HEK293T (cell line): ENCODE measurements at regions not wholly inside any gene's neighbourhood (a gene's known extent, or its start where the extent isn't known, plus 50 kb on each side); places are given as distances from the start of the nearest gene placed in this dataset.

Experiments
- CTCF ChIA-PET: fragments of 350-600 bp; formaldehyde crosslinking; extraction: SDS; loops from one replicate; lab custom pipeline; 2021; ENCODE audit warnings: antibody characterized with exemption, inconsistent platforms; lab: Yijun Ruan, JAX
- POLR2A ChIA-PET: fragments of 350-600 bp; formaldehyde crosslinking; extraction: SDS; loops from one replicate; lab custom pipeline; 2020; ENCODE audit warnings: antibody characterized with exemption, inconsistent platforms; lab: Yijun Ruan, JAX
- DNase-seq: peaks from one replicate; pipeline ENCODE4 v3.0.0; 2012; ENCODE audit warnings: mixed read lengths; ENCODE audit errors: extremely low spot score
- ARNT ChIP-seq: fragments of 450-650 bp; IDR thresholded peaks from 2 replicates; pipeline ENCODE4 v1.6.1; 2017; ENCODE audit warnings: mild to moderate bottlenecking
- BHLHE40 ChIP-seq: fragments of 450-650 bp; IDR thresholded peaks from 2 replicates; pipeline ENCODE4 v1.6.1; 2016; ENCODE audit warnings: mild to moderate bottlenecking, moderate library complexity, borderline replicate concordance
- CTBP1 ChIP-seq: fragments of 450-650 bp; IDR thresholded peaks from 2 replicates; pipeline ENCODE4 v1.6.1; 2016; ENCODE audit warnings: borderline replicate concordance
- ELF4 ChIP-seq: fragments of 450-650 bp; IDR thresholded peaks from 2 replicates; pipeline ENCODE4 v1.6.1; 2017; ENCODE audit warnings: antibody characterized with exemption
- FOXA1 ChIP-seq: fragments of 450-650 bp; IDR thresholded peaks from 2 replicates; pipeline ENCODE4 v1.6.1; 2016; ENCODE audit warnings: mild to moderate bottlenecking
- FOXK2 ChIP-seq: fragments of 450-650 bp; IDR thresholded peaks from 2 replicates; pipeline ENCODE4 v1.6.1; 2016; ENCODE audit warnings: mild to moderate bottlenecking
- FOXM1 ChIP-seq: fragments of 450-650 bp; IDR thresholded peaks from 2 replicates; pipeline ENCODE4 v1.6.1; 2017; ENCODE audit warnings: mild to moderate bottlenecking, borderline replicate concordance
- HDGF ChIP-seq: fragments of 450-650 bp; IDR thresholded peaks from 2 replicates; pipeline ENCODE4 v1.6.1; 2017; ENCODE audit warnings: antibody characterized with exemption, borderline replicate concordance
- L3MBTL2 ChIP-seq: fragments of 450-650 bp; conservative IDR thresholded peaks from 2 replicates; pipeline ENCODE4 v1.6.1; 2016; ENCODE audit warnings: mild to moderate bottlenecking
- LEF1 ChIP-seq: fragments of 450-650 bp; IDR thresholded peaks from 2 replicates; pipeline ENCODE4 v1.6.1; 2017; ENCODE audit warnings: mild to moderate bottlenecking, borderline replicate concordance
- NFRKB ChIP-seq: fragments of 450-650 bp; IDR thresholded peaks from 2 replicates; pipeline ENCODE4 v1.6.1; 2016; ENCODE audit warnings: mild to moderate bottlenecking, moderate library complexity
- PKNOX1 ChIP-seq: fragments of 450-650 bp; IDR thresholded peaks from 2 replicates; pipeline ENCODE4 v1.6.1; 2016
- SP1 ChIP-seq: fragments of 450-650 bp; IDR thresholded peaks from 2 replicates; pipeline ENCODE4 v1.6.1; 2017
- SUZ12 ChIP-seq: fragments of 450-650 bp; IDR thresholded peaks from 2 replicates; pipeline ENCODE4 v1.6.1; 2016; ENCODE audit warnings: mild to moderate bottlenecking
- TARDBP ChIP-seq: fragments of 450-650 bp; IDR thresholded peaks from 2 replicates; pipeline ENCODE4 v1.6.1; 2016
- ZNF384 ChIP-seq: fragments of 450-650 bp; IDR thresholded peaks from 2 replicates; pipeline ENCODE4 v1.6.1; 2016

GRCh38 chr13:106383791-106384190 is 151.7 kb downstream of the EFNB2 start:
- ChIA-PET CTCF (no interaction called here), POLR2A (no interaction called here)
- DNase-seq, result no peak
- no peak for TF ChIP-seq SUZ12
- no peak for TF ChIP-seq HDGF
- no peak for TF ChIP-seq SP1
- TF ChIP-seq FOXK2, result no peak
- no peak for TF ChIP-seq TARDBP
- TF ChIP-seq ARNT, result no peak
- TF ChIP-seq PKNOX1, result no peak
- TF ChIP-seq BHLHE40, result no peak
- TF ChIP-seq FOXA1, result no peak
- TF ChIP-seq FOXM1, result no peak
- no peak for TF ChIP-seq LEF1
- no peak for TF ChIP-seq CTBP1
- TF ChIP-seq L3MBTL2, result no peak

- DNase-seq, result peak; percentile 5
- POLR2A ChIA-PET, result no interaction called here
- TF ChIP-seq LEF1 (no peak), L3MBTL2 (peak; percentile 16; the same call in 1 of the 2 replicates)
- CTCF ChIA-PET, result interaction anchor here (1.1 kb wide), 1 partner anchor 36 kb away, joined by 3 read pairs; no protein-coding TSS in a partner anchor
These were observed 152.9 kb downstream of the EFNB2 start for GRCh38 chr13:106382534-106382933.

GRCh38 chr13:106381091-106381490 is 154.4 kb downstream of the EFNB2 start:
- POLR2A ChIA-PET, result no interaction called here
- DNase-seq, result no peak
- TF ChIP-seq LEF1 (no peak), TARDBP (no peak), PKNOX1 (no peak), L3MBTL2 (no peak), FOXM1 (no peak), FOXK2 (no peak), FOXA1 (no peak), CTBP1 (no peak), BHLHE40 (no peak), HDGF (no peak), ZNF384 (no peak), ELF4 (no peak), NFRKB (no peak), SP1 (no peak), SUZ12 (no peak)
- CTCF ChIA-PET, result no interaction called here

- ChIA-PET POLR2A (no interaction called here), CTCF (no interaction called here)
- TF ChIP-seq LEF1, result no peak
- no peak for TF ChIP-seq BHLHE40
- TF ChIP-seq ARNT, result no peak
- TF ChIP-seq FOXA1, result no peak
- no peak for DNase-seq
These were observed 157.4 kb downstream of the EFNB2 start for GRCh38 chr13:106377931-106378662.

- TF ChIP-seq PKNOX1, result no peak
- no peak for TF ChIP-seq ARNT
- no peak for TF ChIP-seq CTBP1
- no peak for TF ChIP-seq L3MBTL2
- TF ChIP-seq SP1, result no peak
- TF ChIP-seq NFRKB, result no peak
- no peak for TF ChIP-seq HDGF
- no peak for TF ChIP-seq ELF4
- no peak for TF ChIP-seq FOXM1
- no peak for TF ChIP-seq TARDBP
- TF ChIP-seq FOXK2, result no peak
- TF ChIP-seq SUZ12, result no peak
- no peak for TF ChIP-seq LEF1
- TF ChIP-seq FOXA1, result no peak
- no peak for TF ChIP-seq BHLHE40
- no peak for TF ChIP-seq ZNF384
- ChIA-PET CTCF (interaction anchor here (1.2 kb wide), 1 partner anchor 25 kb away, joined by 3 read pairs; no protein-coding TSS in a partner anchor), POLR2A (no interaction called here)
- no peak for DNase-seq
These were observed 158.1 kb downstream of the EFNB2 start for GRCh38 chr13:106377341-106377740.

- TF ChIP-seq ZNF384, result no peak
- TF ChIP-seq FOXK2, result no peak
- no peak for TF ChIP-seq ARNT
- no peak for TF ChIP-seq HDGF
- ChIA-PET CTCF (interaction anchor here (0.6 to 1.2 kb wide), 4 partner anchors 24 to 1017 kb away, joined by 3 read pairs; no protein-coding TSS in a partner anchor), POLR2A (no interaction called here)
- DNase-seq, result peak; percentile 12
These were observed 158.9 kb downstream of the EFNB2 start for GRCh38 chr13:106376401-106377112.
